ENCODE measurements at regions not wholly inside any gene's neighbourhood (a gene's known extent, or its start where the extent isn't known, plus 50 kb on each side); places are given as distances from the start of the nearest gene placed in this dataset.
A peak's percentile ranks its signal among the peaks of the same experiment; 100 is the strongest.

- Histone ChIP-seq H3K9me3 (replicated peaks in 1 of 2; ENCODE audit: control insufficient read depth in 1 of 2, insufficient read depth in 1 of 2, low read length in 2 of 2) (no peaks in the 10 kb centered on the region), H3K36me3 (replicated peaks in 1 of 2; ENCODE audit: control insufficient read depth in 1 of 2, insufficient read depth in 2 of 2, low read length in 2 of 2) (no peaks in the 10 kb centered on the region), H3K9ac (ENCODE audit: insufficient read depth, low read length, poor library complexity, severe bottlenecking) (no peak overlapping the region), H2AFZ (ENCODE audit: insufficient read depth, low read depth, low read length, poor library complexity, severe bottlenecking) (no peak overlapping the region), H3K4me1 (ENCODE audit: control insufficient read depth in 1 of 2, insufficient read depth in 2 of 2, low read length in 2 of 2) (peaks cover 4 to 7% of the 10 kb centered on the region in 2 donors), H3K4me3 (replicated peaks in 1 of 3; ENCODE audit: low read depth in 2 of 3, low read length in 3 of 3) (no peak overlapping the region), H3K4me2 (replicated peaks; ENCODE audit: extremely low read depth, low read length, poor library complexity, severe bottlenecking) (no peak overlapping the region), H4K20me1 (ENCODE audit: insufficient read depth, low read length) (no peaks in the 10 kb centered on the region), H3K27ac (ENCODE audit: low read depth in 1 of 2, low read length in 2 of 2) (no peak overlapping the region), H3K27me3 (ENCODE audit: control insufficient read depth in 2 of 2, insufficient read depth in 2 of 2, low read length in 2 of 2) (no peaks in the 10 kb centered on the region), H3K79me2 (ENCODE audit: insufficient read depth, low read length) (no peaks in the 10 kb centered on the region)
- Mint-ChIP-seq H3K4me3 (no peak overlapping the region), H3K27me3 (ENCODE audit: low read depth in 3 of 3) (peaks cover 0 to 5% (median 2%) of the 10 kb centered on the region in 3 donors), H3K4me1 (peaks cover 7% of the 10 kb centered on the region), H3K9me3 (peaks cover 0 to 3% (median 0%) of the 10 kb centered on the region in 7 donors), H3K27ac (no peak overlapping the region), H3K36me3 (no peaks in the 10 kb centered on the region)
- DNase-seq = no peak
- intact Hi-C loops (cut with micrococcal nuclease) = no loop called here
- TF ChIP-seq CTCF (IDR thresholded peaks at IDR 0.05) = no peak
- no CpG with 5 or more reads among the region's 1 CpG for WGBS (ENCODE audit: insufficient coverage)
These were observed 247.5 kb upstream of the PREP start for GRCh38 chr6:105650347-105650746.

- Mint-ChIP-seq H3K4me3 (no peak overlapping the region), H3K4me1 (peaks cover 7% of the 10 kb centered on the region), H3K36me3 (no peaks in the 10 kb centered on the region), H3K9me3 (peaks cover 0 to 2% (median 0%) of the 10 kb centered on the region in 7 donors), H3K27me3 (ENCODE audit: low read depth in 3 of 3) (peaks cover 0 to 5% (median 2%) of the 10 kb centered on the region in 3 donors), H3K27ac (peak overlapping the region in 1 of 7 donors; percentile 21)
- no peaks in the 10 kb centered on the region for H3K79me2 ChIP-seq (ENCODE audit: insufficient read depth, low read length)
- H3K27me3 ChIP-seq (ENCODE audit: control insufficient read depth in 2 of 2, insufficient read depth in 2 of 2, low read length in 2 of 2) = no peaks in the 10 kb centered on the region
- no peak for TF ChIP-seq CTCF (IDR thresholded peaks at IDR 0.05)
- no peak overlapping the region for H3K27ac ChIP-seq (ENCODE audit: low read depth in 1 of 2, low read length in 2 of 2)
- H4K20me1 ChIP-seq (ENCODE audit: insufficient read depth, low read length) = no peaks in the 10 kb centered on the region
- WGBS (ENCODE audit: insufficient coverage) = no CpG with 5 or more reads among the region's 1 CpG
- intact Hi-C loops (cut with micrococcal nuclease) = no loop called here
- peaks cover 4 to 7% of the 10 kb centered on the region in 2 donors for H3K4me1 ChIP-seq (ENCODE audit: control insufficient read depth in 1 of 2, insufficient read depth in 2 of 2, low read length in 2 of 2)
- H3K4me2 ChIP-seq (replicated peaks; ENCODE audit: extremely low read depth, low read length, poor library complexity, severe bottlenecking) = no peak overlapping the region
- no peak for DNase-seq
- no peak overlapping the region for H2AFZ ChIP-seq (ENCODE audit: insufficient read depth, low read depth, low read length, poor library complexity, severe bottlenecking)
- H3K9me3 ChIP-seq (replicated peaks in 1 of 2; ENCODE audit: control insufficient read depth in 1 of 2, insufficient read depth in 1 of 2, low read length in 2 of 2) = no peaks in the 10 kb centered on the region
- no peak overlapping the region for H3K9ac ChIP-seq (ENCODE audit: insufficient read depth, low read length, poor library complexity, severe bottlenecking)
- no peaks in the 10 kb centered on the region for H3K36me3 ChIP-seq (replicated peaks in 1 of 2; ENCODE audit: control insufficient read depth in 1 of 2, insufficient read depth in 2 of 2, low read length in 2 of 2)
- no peak overlapping the region for H3K4me3 ChIP-seq (replicated peaks in 1 of 3; ENCODE audit: low read depth in 2 of 3, low read length in 3 of 3)
These were observed 246.3 kb upstream of the PREP start for GRCh38 chr6:105649192-105649591.
